ENCODE measurements at regions not wholly inside any gene's neighbourhood (a gene's known extent, or its start where the extent isn't known, plus 50 kb on each side); places are given as distances from the start of the nearest gene placed in this dataset.

GRCh38 chr5:68431186-68431585, 215.6 kb downstream of the PIK3R1 start:
- DNase-seq (ENCODE audit: low spot score): no peak

GRCh38 chr5:68431601-68432337, 216.2 kb downstream of the PIK3R1 start:
- DNase-seq (ENCODE audit: low spot score): no peak

DNA sequence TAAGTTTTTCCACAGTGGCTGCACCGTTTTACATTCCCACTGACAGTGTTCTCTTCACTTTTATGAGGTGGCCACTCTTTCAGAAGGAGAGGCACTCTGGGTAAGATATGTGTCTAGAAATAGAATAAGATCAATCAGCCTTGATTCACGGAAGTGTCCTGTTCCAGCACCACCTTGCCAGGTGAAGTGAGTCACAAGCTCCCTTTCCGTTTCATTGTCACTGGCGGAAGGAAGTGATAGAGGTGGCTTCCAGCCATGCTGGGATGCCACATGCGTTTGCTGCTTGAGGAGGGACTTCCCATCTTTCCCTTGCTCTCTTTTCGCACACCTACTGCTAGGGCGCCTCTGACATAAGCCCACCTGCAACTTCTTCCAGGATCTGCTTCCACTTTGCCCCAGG, 217.1 kb downstream of the PIK3R1 start:
- DNase-seq (ENCODE audit: low spot score): no peak

GRCh38 chr5:68433526-68433922, 218.0 kb downstream of the PIK3R1 start:
- DNase-seq (ENCODE audit: low spot score): no peak

DNA sequence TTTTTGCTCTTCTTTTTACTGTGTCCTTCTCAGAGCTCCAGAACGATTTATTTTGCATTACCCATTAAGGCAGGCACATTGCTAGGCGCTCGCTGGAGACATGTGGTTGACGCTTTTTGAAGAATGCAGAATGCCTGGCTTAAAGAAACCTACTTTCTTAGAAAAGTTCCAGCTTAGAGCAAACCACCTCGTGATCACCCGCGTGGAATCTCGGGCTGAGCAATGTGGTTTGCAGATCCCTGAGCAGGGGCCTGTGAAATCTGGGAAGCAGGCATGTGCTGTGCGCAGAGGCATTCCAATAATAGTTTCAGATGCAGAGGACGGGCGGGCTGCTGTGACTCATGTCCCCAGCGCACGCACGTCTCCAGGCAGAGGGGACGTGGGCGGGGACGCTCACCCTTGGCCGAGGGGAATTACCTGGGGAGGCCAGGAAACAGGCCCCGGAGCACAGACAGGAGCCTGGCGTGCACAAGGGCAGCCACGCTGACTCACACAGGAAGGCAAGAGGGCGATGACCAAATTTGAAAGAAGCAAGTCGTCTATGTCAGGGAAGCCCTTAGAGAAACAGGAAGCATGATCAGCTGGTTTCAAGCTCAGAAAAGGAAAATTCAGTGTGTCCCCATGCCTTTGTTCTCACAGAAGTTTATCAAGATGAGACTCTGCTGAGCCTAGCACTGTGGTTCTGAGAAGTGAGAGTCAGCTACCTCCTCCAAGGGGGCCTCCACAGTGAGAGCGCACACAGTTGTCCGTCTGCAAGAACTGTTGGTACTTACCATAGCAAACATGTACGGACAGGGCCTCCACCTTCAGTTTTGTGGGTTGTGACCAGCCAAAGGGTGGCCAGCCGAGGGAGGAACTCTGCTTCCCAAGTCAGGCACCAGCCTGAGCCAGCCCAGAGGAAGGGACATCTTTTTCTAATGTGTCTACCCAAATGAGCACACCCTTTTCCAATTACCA, 218.6 kb downstream of the PIK3R1 start:
- peak; percentile 51 for DNase-seq (ENCODE audit: low spot score)

- no peak for DNase-seq (ENCODE audit: low spot score)
These were observed 220.1 kb downstream of the PIK3R1 start for GRCh38 chr5:68435611-68436010.

DNA sequence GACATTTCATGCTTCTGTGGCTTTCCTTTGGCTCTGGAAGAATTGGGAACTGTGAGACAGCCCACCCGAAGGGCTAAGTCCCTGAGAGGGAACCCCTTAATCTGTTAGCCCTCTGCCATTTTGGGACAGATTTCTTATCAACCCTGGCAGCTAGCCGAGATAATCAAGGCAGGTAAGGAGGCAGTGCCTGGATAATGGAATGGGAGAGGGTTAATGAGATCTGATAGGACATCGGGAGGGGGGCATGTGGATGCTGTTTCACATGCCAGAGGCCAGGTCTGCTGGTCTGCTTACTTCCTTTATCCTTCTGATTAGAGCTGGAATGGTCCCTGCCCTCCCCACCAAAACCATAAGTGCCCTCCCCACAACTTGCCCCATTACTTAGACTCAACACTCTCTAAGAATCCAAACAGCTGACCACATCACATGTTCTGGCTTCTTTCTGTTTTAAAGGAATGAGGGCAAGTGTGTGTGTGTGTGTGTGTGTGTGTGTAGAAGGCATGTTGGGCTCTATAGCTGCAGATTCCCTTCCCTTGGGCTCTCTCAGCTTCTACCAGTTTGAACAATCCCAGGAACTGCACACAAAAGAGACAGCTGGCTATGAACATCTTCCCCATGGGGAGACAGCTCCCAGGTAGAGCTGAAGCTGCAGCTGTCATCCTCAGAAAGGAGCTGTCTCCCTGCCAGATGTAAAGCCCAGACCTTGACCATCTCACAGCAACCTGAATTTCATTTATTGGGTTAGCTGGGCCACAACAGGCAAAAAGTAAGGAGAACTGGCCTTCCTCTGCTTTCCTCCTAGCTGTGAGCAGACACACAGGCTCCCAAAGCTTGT, 221.3 kb downstream of the PIK3R1 start:
- no peak for DNase-seq (ENCODE audit: low spot score)

DNA sequence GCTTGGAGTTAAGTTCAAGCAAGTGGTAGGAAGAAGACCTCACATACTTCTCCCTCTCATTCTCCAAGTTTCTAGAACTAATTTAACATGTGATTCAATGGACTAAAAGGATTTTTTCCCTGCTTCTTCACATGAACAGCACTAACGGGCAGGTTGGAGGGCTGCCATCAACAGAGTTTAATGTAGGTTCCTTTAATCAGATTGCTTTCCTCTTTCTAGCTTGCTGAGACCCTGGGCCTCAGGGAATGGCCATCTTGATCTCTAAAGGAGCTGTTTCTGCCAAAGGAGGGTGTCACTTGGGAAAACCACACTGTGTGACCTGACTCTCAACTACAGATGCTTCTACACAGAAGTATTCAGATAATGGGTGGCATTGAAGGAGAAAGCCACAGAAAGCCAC, 223.3 kb downstream of the PIK3R1 start:
- no peak for DNase-seq (ENCODE audit: low spot score)

DNA sequence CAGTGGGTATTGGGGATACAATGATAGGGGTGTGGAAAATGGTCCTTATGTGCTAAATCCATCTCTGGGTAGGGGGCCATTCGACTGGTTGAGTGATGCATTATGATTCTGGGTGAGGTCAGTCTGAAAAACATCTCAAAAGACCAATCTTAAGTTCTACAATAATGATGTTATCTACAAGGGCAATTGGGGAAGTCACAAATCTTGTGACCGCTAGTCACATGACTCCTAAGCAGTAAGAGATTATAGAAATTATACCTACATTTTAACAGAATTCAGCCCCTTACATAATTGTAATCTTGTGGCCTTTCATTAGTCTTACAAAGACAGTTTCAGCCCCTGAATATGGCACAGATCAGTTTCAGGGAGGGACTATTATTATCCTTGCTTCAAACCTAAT, 224.7 kb downstream of the PIK3R1 start:
- DNase-seq (ENCODE audit: low spot score): no peak

DNA sequence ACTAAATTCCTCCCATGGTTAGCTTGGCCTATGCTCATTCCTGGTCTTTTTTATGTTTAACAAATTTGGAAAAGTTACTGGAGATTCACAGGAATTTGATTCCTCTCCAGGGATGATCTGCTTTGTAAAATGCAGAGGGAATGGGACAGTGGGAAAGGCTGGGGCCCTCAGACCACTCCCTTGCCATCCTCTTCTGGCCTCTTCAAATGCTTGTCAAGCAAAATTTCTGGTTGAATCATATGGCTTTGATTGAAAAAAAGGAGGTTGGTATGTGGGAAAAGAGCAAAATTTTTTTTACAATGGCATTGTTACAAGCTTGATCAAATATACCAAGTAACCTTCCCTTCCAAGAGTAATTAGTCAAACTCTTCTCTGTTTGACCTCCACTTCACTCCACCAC, 225.1 kb downstream of the PIK3R1 start:
- no peak for DNase-seq (ENCODE audit: low spot score)

DNA sequence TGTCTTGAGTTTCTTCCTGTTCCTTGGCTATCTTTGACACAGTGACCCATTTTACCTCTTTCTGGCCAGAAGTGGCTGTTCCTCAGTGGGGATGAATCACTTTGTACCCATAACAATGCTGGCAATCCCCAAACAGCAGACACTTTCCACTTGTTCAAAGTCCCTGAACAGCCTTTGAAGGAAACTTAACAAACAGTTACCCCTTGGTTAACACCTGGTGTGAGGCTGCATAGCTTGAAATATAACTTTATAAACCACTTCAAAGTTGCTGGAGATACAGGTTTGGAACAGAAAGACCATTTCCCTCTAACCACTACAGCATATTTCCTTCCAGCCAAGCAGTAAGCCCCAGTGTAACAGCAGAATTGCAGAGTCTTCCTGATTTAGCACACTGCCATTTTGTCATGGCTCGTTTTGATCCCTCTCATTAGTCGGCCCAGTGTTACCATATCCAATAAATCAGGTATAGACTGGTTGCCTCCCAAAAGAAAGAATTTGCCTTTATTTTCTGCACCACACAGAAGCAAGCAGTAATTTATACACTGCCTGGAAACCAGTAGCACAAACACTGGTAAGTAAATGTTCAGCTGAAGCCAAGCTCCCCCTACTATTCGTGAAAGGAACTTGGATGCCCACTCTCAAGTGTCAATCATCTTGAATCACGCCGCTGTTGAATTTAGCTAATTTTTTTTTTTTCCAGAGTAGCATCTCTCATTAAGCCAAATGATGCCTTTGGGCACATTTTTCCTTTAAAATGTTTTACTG, 225.9 kb downstream of the PIK3R1 start:
- DNase-seq (ENCODE audit: low spot score): no peak

DNA sequence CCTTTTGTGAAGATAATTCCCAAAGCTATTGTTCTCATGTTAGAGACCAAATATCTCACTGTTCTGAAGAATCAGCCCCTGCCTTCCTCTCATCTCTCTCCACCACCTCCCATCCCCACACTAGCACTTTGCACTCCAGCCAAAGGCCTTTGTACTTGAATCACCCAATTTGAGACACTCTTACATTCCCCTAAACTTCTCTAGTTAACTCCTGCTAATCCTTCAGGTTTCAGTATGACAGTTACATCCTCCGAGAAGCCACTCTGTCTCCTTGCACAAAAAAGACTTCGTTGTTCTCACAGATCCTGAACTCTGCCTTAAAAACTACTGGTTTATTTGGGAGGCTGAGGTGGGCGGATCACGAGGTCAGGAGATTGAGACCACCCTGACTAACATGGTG, 227.5 kb downstream of the PIK3R1 start:
- no peak for DNase-seq (ENCODE audit: low spot score)

DNA sequence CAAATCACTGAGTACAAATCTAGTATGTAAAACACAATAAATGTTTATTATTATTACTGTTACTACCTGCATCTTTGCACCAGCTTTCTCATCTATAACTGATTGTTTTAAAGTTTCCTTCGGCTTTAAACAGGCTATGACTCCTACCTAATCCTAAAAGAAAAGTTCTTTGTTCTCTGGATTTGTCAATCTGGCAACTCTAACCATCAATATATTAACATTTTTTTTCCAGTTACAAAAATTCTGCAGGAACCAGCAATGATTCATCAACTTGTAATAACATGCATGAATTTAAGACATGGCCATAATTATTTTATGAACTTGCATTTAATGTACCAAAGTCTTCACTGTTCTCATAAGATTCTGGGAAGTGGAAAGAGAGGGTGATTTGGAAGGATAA, 228.5 kb downstream of the PIK3R1 start:
- no peak for DNase-seq (ENCODE audit: low spot score)

- no peak for DNase-seq (ENCODE audit: low spot score)
These were observed 229.3 kb downstream of the PIK3R1 start for GRCh38 chr5:68444833-68445232.

GRCh38 chr5:68445257-68446069, 229.9 kb downstream of the PIK3R1 start:
- no peak for DNase-seq (ENCODE audit: low spot score)

DNA sequence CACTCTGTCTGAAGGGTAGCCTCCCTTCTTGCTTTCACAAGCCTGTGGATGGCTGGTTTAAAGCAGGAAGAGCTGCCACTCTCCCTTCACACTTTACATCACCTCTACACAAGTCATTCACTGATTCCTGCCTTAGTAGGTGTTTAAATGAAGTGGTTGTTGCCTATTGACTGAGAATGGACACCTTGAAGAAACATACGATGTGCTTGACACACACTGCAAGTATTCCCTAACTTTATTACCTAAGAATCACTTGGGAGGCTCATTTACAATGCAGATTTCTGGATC, 230.5 kb downstream of the PIK3R1 start:
- no peak for DNase-seq (ENCODE audit: low spot score)

DNA sequence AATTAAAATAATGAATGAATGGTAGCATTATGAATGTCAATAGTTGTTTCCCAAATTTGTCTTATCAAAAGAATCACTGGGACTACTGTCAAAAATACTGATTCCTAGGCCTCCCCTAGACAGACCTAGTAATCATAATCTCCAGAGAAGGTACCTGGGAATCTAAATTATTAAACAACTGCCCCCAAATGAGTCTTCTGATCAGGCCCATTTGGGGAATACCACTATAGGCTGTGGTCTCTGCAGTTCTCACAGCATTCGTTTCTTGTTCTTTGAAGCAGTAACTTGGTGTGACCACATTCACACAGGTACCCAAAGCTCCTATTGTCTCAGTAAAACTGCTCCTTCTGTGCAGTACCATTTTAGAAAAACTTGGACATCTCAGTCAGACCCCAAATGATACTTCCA, 230.9 kb downstream of the PIK3R1 start:
- DNase-seq (ENCODE audit: low spot score): no peak

DNA sequence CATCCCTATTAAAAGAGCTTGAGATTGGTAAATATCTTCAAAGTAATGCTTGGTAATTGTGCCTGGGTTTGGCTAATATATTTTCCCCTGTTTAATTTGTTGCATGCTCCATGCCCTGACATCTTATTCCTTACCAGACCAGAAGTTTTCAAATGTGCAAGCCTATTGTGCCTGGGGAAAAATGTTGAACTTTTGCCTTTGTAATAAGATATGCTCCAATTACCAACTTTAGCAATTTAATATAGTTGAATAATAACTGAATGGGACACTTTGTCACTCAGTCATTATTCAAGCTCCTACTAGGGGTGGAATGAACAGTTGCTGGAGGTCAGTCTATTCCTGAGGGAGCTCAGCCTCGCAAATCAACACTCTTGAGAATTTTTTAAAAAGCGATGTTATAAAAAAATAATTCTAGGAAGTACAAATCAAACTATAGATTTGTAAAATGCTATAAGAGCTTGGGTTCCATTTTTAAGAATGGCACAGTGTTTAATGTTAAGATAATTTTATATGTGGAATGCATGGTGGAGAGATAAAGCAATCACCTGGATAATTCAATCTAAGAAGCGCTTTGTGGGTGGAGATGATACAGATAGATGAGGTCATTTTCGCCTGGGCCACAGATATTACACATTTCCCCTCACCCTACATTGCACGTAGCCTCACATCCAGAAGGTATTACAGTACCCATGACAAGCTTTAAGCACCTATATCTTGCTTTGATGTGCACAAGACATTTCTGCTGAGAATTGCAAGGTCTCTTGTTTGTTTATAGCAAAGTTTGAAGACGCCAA, 231.8 kb downstream of the PIK3R1 start:
- no peak for DNase-seq (ENCODE audit: low spot score)

DNA sequence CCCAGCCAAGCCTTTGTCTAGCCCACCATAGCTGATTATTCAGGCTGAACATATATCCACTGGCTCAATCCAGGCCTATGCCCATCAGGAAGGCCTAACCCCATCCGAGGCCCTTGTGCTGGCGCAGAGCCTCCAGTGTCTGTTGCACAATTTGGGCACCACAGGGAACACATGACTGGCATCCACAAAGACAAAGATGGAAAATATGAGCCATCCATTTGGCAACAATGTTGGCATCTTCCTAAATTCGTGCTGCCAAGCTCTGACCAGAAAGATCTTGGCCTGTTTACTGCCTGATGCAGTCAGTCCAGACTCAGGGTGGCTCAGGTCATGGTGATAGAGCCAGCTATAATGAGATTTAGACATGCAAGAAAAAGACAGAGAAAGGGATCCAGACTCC, 233.8 kb downstream of the PIK3R1 start:
- DNase-seq (ENCODE audit: low spot score): no peak

DNA sequence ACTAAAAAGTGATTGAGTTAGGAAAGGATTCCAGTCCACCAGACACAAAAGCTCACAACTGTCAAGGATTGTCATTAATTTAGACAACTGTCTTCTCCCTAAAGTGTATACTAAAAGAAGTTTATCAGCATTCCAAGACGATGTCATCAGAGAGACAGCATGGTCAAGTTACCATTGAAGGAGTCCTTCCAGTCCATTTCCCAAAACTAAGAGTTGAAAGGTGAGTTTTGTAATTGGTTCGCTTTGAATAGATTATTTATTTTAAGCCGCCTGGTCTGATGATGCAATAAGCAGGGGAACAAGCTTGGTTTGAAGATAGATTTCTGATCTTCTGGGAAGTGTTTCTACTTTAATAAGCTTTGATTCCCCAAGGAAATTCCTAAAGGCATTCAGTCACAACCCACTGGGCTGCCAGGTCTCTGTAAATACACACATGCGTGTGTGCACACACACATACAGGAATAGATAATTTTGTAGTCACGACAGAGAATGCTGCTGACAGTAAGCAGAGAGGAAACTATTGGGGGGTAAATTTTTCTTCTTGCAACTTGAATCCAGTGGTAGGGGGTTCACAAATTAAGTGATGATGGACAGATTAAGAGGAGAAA, 234.8 kb downstream of the PIK3R1 start:
- DNase-seq (ENCODE audit: low spot score): no peak

Measured in ecto neural progenitor cell (in vitro differentiated cells).